ENCODE measurements at regions not wholly inside any gene's neighbourhood (a gene's known extent, or its start where the extent isn't known, plus 50 kb on each side); places are given as distances from the start of the nearest gene placed in this dataset.

DNA sequence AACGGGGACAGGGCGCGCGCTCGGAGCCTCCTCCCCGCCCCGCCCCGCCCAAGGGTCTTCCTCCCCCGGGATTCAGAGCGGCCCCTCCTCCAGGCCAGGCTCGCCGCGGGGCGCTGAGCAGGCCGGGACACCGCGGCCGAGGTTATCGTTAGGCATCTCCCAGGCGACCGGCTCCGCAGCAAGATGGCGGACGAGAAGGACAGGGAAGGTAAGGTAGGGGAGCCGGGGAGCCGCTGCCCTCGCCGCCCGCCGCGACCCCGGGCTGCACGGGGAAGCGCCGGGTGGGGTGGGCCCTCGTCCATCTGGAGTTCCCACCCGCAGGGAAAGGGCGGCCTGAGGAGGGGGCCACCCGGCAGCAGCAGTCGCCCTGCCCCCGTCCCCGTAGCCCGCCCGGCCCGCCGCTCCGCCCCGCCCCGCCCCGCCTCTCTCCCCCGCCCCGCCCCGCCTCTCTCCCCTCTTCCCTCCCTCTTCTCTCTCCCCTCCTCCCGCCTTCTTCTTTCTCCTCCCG lies 105.9 kb upstream of the HNRNPU start:
- peak; percentile 98 for DNase-seq

DNA sequence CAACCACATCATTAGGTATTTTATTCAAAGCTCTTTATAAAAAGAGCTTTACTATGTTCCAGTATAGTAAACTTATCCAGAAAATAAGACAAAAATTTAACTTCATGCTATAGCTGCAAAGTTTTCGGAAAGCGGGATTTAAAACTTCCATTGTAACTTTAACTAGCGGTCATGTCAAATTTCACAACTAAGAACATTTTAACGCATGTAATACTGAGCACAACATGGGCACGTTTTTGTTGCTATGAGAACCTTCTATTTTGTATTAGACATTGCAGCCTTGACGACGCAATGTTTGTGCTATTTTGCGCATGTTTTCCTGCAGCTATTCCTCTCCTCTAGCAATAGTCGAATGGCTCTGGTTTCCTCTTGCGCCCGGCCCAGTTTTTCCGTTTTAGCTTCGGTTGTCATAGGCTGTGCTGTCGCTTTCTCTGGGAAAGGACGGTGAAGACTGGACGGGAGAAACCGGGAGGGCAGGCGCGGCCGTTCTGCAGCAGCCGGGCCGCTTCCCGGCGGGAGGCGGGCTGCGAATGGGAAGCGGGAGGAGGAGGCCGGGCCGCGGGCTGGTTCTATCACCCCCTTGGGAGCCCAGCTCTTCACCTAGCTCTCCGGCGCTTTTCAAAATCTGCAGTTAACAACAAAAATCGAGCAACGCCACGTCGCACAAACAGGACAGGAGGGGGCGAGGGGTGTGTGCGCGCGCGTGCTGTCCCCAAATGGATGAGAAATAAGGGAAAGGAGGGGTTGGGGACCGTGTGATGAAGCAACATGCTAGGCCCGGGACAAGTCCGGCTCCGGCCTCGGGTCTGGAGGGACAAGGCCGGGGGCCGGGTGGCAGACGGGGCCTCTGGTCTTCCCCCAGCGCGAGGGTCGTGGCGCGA lies 105.3 kb upstream of the HNRNPU start:
- DNase-seq = peak; percentile 91

DNA sequence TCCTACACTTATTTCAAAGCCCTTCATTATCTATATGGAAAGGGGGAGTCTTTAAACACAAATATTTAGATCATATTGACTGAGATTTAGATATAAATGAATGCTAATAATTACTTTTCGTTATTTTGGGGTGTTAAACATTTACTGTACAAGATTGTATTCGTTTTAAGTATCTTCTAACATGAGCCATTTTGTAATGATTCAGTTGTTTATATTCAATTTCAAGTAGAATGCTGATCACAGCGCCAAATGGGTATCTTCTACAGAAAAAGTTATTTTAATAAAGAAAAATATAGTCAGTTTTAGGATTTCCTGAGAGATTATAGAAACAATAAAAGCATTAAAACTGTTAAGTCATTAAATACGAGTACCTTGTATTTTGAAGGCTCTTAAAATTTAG lies 104.5 kb upstream of the HNRNPU start:
- DNase-seq = no peak

DNA sequence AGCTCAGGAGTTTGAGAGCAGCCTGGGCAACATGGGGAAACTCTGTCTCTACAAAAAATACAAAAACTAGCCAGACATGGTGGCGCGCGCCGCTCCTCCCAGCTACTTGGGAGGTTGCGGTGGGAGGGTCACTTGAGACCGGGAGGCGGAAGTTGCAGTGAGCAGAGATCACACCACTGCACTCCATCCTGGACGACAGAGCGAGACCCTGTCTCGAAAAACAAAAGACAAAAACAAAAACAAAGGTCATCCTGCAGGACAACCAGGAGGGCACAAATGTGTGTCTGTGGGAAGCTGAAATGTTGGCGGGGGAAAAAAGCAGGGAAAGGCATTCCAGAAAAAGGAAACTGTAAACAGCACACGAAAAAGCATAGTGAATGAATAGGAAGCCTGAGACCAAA lies 104.1 kb upstream of the HNRNPU start:
- no peak for DNase-seq

DNA sequence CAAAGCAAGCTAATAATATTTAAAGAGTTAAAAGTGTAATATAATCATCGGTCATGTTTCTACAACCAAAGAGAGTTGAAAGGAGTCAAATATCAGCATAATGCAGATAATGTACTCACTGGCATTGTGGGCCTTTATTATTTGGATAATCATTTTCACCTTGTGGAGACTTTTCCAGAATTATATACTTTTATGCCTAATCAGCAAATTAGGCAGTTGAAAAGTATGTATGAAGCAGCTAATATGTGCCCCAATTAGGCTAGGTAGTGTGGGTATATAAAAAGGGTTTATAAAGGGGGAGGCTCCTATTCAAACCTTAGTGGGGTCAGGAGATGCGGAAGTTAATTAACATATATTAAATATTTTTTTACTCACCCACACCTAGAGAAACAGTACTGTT lies 102.8 kb upstream of the HNRNPU start:
- no peak for DNase-seq

DNA sequence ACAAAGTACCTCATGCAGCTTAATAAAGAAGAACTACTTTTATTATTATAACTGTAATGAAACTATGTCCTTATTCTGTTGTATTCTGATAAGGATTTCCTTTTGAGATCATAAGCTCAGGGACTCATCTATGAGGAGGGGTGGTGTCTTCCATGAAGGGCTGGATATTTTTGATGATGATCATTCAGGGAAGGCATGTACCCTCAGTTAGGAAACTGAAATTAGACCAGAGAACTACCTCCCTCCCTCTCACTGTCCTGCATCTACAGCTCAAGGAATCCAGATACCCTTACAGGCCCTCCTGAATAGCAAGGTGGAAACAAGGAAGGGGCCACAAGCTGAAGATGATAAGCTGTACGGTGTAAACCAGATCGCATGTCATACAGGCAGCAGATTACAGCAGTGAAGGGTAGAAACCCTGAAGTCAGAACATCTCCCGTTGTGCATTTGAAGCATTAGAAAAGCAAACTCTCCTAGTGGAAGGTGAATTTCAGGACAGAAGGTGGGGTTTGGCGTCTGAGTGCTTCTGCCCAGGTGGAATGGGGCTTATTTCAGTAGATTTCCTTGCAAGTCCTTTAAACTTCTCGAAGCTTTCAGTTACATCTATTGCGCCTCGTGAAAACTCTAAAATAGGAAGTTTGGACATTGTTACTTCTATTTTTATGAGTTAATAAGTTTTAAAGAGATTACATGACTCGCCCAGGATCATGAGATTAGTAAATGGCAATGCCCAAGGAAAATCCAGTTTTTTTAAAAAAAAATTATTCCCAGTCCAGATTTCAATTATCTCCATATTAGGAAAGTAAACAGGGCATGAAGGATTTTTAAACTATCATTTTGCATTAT lies 101.1 kb upstream of the HNRNPU start:
- peak; percentile 40 for DNase-seq

DNA sequence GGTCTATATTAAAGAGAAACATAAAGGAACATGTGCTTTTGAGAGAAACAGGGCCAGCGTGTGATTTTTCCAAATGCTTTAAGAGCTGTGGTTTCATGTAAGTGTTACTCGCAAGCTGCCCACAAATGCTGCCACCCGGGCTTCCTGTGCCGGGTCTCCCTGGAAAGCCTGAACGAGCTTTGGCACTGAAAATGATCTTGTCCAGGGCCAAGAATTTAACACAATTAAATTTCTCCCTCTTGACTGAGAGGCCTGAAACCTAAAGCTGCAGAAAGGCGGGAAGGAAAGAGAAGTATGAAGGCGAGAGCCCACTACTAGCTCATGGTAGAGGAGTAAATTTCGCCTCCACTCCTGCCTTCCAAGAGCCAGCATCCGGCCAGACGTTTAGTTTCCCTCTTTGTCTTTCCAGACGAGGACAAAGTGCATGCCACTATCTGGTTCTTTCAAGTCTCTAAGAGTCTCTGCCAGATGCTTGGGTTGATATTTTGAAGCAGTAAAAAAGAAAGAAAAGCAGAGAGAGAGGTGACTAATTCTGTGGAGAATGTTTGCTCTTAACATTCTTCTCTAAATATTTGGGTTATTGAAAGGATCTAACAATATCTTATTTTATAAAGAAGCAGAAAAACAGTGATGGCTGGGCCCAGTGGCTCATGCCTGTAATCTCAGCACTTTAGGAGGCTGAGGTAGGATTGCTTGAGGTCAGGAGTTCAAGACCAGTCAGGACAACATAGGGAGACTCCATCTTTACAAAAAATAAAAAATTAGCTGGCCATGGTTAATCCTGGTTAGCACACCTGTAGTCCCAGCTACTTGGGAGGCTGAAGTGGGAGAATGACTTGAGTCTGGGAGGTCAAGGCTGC lies 100.0 kb upstream of the HNRNPU start:
- no peak for DNase-seq

DNA sequence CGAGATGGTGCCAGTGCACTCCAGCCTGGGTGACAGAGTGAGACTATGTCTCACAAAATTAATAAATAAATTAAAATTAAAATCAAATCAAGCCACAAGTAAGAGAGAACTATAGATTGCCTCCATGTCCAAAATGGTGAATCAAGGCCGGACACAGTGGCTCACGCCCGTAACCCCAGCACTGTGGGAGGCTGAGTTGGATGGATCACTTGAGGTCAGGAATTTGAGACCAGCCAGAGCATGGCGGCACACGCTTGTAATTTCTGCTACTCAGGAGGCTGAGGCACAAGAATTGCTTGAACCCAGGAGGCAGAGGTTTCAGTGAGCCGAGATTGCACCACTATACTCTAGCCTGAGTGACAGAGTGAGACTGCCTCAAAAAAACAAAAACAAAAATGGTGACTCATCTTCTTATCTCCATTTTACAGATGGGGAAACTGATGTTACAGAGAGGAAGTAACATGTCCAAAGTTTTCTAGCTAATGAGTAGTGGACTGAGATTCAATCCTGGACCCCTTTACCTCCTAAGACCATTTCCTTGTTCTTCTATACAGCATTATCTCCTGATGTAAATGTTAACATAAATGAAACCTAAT lies 99.0 kb upstream of the HNRNPU start:
- no peak for DNase-seq

DNA sequence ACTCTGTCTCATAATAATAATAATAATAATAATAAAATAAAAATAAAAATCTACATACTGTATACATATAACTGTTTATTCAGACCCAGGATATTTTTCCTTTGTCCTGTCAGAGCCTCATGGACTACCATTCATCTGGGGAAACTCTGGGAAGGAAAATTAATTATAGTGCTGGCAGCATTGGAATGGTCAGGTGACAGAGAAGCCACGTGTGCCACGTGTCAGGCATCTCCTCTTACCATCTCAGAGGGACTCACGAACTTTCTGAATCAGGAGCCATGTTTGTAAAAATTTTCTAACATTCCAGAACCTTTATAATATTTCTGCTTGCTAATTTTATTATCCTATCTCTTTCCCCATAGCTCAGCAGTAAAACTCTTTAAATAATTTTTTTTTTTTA lies 97.8 kb upstream of the HNRNPU start:
- no peak for DNase-seq

DNA sequence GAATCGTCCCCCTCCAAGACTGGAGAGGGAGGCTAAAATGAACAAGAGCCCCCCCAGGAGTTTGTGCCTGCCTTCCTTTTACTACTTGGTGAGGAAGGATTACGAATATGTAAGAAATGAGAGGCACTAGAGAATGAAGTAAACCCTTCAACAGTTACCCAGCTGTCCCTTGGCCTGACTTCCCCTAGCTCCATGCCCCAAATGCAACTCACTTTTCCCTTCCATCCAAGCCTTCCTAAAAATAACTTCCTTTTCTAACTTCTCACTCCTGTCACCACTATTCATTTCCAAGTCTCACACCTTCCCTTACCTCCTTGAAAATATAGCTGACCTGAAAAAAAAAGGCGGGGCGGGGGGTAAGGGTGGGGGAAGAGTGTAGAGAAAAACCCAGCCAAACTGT lies 96.6 kb upstream of the HNRNPU start:
- DNase-seq = no peak

DNA sequence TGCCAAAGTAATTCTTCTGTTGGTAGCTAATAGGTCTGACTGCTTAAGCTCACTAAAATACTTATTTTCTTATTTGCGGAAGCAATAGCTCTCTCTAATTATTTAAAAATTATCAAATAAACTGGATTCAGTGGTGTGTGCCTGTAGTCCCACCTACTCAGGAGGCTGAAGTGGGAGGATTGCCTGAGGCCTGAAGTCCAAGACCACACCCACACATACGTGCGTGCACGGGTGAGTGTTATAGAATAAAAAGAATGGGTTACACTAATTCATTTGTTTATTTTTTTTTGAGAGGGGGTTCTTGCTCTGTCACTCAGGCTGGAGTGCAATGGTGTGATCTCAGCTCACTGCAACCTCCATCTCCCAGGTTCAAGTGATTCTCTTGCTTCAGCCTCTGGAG lies 94.2 kb upstream of the HNRNPU start:
- DNase-seq = no peak

DNA sequence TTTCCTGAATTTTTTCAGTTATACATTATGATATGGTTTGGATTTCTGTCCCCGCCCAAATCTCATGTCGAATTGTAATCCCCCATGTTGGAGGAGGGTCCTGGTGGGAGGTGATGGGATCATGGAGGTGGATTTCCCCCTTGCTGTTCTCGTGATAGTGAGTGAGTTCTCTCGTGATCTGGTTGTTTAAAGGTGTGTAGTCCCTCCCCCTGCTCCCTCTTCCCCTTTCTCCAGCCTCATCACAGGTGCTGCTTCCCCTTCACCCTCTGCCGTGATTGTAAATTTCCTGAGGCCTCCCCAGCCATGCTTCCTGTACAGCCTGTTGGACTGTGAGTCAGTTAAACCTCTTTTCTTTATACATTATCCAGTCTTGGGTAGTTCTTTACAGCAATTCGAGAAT lies 93.2 kb upstream of the HNRNPU start:
- no peak for DNase-seq

DNA sequence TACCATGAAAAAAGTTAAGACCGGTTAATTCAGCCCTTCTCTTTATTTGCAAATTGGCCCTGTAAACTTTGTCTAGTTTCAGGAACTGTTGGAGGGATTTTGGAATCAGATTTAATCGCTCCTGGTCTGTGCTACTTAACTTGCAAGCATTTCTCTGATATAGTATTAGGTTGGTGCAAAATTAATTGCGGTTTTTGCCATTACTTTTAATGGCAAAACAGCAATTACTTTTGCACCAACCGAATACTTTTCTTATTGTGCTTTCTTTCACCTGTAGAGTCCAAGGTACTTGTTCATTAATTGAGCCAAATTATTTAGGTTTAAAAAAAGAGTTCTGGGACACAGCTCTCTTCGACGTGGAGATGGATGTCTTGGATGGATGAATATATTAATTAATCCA lies 92.8 kb upstream of the HNRNPU start:
- no peak for DNase-seq

DNA sequence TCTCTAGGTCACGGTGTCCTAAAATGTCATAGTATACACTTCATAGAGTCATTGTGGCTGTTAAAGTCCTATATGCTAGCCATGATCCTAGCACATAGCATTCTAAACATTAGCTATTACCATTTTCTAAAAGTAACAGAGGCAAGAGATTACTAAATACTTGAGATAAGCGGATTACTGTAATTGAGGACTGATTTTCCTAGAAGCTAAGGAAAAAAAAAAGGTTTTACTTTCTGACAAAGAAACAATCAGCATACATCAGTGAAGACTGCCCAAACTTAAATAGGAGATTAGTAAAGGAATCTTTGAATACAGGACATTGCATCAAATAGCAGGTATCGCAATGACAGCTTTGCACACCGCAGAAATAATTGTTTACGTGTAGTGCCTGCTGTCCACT lies 91.3 kb upstream of the HNRNPU start:
- DNase-seq = peak; percentile 81

DNA sequence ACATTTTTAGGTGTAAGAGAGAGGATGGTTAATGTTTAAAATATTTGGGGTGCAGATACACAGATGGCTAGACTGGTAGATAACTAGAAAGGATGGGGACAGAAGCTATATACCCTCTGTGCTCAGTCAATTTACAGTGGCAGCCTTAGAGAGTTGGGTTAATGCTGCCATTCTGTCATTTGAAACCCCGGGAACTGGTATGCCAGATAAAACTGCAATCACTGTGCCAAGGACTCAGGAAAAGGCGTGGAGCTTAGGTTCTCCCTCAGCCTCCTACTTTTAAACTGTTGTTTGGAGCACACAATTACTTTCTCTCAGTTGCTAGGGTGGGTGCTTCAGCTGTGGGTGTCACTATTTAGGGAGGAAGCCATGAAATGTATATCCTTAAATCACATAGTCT lies 90.0 kb upstream of the HNRNPU start:
- DNase-seq = no peak

DNA sequence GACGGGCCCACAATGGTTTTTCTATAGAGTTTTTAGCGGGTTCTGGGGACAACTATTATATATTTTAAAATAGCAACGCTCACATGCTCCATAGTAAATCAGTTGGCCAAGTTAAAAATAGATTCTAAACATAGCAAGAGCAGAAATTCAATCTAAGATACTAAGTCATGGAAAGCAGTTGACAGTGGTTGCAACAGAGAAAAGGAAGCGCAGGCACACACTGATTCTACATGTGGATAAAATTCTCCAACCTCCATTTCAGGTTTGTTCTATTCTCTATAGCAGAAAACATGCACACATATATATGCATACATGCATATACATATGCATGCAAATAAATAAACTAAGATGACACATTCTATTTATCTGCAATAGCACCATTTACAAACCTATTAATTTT lies 89.6 kb upstream of the HNRNPU start:
- no peak for DNase-seq

DNA sequence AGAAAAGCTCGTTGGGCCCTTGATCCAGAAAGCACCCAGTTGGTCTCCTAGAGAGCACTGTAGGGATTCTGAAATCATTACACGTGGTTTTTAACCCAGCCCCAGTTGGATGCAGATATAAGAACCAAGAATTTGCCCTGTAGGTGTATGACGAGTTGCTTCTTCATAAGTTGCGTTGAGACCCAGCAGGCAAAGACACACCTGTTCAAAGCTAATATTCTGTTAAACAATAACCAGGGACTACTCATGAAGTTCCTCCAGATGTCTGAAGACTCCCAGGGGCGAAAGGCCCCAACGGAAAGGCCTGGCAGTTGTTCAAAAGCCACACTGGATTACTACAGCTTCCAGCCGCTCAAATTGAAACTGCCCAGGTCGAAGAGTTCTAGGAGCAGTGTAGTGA lies 88.6 kb upstream of the HNRNPU start:
- no peak for DNase-seq

DNA sequence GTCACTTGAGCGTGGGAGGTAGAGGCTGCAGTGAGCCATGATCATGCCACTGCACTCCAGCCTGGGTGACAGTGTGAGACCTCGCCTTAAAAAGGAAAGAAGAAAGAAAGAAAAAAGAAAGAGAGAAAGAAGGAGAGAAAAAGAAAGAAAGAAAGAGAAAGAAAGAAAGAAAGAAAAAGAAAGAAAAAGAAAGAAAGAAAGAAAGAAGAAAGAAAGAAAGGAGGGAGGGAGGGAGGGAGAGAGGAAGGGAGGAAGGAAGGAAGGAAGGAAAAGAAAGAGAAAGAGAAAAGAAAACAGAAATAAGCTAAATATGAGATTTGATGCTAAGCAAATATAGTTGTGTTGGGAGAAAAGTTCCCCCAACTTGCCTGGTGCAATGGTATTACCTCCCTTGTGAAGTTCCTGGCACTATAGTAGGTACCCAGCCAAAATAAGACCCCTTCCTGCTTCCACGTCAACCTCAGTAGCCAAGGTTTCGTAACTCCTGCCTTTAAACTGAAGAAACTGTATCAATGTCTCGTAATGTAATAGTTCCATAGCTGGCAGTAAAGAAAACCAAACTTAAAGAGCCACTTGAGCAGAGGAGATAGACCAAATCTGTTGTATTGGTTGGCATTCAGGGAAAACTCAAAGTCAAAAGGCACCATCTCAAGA lies 88.1 kb upstream of the HNRNPU start:
- DNase-seq = no peak

DNA sequence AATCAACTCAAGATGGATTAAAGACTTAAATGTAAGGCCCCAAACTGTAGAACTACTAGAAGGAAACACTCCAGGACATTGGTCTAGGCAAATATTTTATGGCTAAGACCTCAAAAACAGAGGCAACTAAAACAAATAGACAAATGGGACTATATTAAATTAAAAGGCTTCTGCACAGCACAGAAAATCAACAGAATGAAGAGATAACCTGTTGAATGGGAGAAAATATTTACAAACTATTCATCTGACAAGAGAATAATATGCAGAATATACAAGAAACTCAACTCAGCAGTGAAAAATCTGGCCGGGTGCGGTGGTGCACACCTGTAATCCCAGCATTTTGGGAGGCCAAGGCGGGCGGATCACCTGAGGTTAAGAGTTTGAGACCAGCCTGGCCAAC lies 84.1 kb upstream of the HNRNPU start:
- DNase-seq = no peak

DNA sequence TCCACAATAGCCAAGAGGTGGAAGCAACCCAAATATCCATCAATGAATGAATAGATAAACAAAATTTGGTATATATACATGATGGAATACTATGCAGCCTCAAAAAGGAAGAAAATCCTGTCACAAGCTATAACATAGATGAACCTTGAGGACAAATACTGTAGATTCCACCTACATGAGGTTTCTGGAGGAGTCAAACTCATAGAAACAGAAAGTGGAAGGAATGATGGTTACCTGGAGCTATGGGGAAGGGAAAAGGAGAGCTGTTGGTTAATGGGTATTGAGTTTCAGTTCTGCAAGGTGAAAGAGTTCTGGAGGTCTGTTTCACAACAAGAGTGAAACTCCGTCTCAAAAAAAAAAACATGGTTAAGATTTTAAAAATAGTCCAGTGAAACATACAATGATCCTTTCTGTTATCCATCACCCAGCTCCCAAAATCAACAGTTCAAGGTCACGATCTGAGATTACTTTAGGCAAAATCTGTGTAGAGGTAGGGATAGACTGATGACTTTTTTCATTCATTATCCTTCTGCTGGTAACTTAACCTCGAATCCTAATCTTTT lies 80.8 kb upstream of the HNRNPU start:
- no peak for DNase-seq

DNA sequence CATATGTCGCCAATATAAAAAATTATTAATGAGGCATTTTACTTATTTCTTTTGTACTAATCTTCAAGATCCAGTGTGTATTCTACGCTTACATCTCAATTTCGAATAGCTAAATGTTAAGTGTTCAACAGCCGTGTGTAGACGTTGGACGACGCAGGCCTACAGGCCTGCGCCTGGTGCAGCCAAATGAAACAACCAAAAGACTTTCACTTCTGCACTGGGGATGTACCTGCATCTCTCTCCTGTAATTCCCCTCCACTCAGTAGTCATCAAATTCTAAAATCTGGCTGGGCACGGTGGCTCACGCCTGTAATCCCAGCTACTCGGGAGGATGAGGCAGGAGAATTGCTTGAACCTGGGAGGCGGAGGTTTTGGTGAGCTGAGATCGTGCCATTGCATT lies 76.8 kb upstream of the HNRNPU start:
- no peak for DNase-seq

DNA sequence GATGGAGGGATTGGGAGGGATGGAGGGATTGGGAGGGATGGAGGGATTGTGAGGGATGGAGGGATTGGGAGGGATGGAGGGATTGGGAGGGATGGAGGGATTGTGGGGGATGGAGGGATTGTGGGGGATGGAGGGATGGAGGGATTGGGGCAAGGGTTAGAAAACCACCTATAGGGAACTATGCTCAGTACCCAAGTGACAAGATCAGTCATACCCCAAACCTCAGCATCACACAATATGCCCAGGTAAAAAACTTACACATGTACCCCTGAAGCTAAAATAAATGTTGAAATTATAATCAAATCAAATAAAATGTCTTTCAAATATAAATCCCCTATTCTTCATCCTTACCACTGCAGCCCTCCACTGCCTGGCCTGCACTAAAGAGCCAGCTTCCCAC lies 72.8 kb upstream of the HNRNPU start:
- DNase-seq = no peak

All from NCI-H82 (cell line).